T47D (cell line): ENCODE measurements at regions not wholly inside any gene's neighbourhood (a gene's known extent, or its start where the extent isn't known, plus 50 kb on each side); places are given as distances from the start of the nearest gene placed in this dataset.

Experiments used
- DNase-seq, 2 experiments: peaks; one replicate each; pipeline versions ENCODE4 v3.0.0 to v3.0.0-alpha.2; 2011 to 2012; ENCODE audit warnings: low read depth in 1 of 2, low spot score in 1 of 2
- JUND ChIP-seq: IDR thresholded peaks from 2 replicates; pipeline ENCODE4 v1.6.1; 2012; ENCODE audit warnings: low read depth
- in situ Hi-C: cut with HindIII; loops from 2 replicates; pipeline ENCODE4 v1.10.0; 2016; ENCODE audit warnings: low sequenced_read_pairs, low pct_unique_long_range_greater_than_20kb

- in situ Hi-C loops: no loop called here
- DNase-seq: no peak
- no peak for TF ChIP-seq JUND
These were observed 297.9 kb upstream of the NFE2L3 start for GRCh38 chr7:25854059-25854458.

GRCh38 chr7:25854608-25855497 is 297.1 kb upstream of the NFE2L3 start:
- in situ Hi-C loops: no loop called here
- peak; percentile 98 to 100 for DNase-seq
- no peak for TF ChIP-seq JUND

GRCh38 chr7:25855854-25856782 is 295.9 kb upstream of the NFE2L3 start:
- no peak for DNase-seq
- in situ Hi-C loops: no loop called here
- no peak for TF ChIP-seq JUND

GRCh38 chr7:25857376-25858067 is 294.5 kb upstream of the NFE2L3 start:
- TF ChIP-seq JUND: no peak
- in situ Hi-C loops: no loop called here
- no peak for DNase-seq

- TF ChIP-seq JUND: no peak
- in situ Hi-C loops: no loop called here
- DNase-seq: no peak
These were observed 293.8 kb upstream of the NFE2L3 start for GRCh38 chr7:25858200-25858524.

GRCh38 chr7:25858525-25859411 is 293.2 kb upstream of the NFE2L3 start:
- in situ Hi-C loops: no loop called here
- TF ChIP-seq JUND: no peak
- no peak for DNase-seq

- no peak for DNase-seq
- TF ChIP-seq JUND: no peak
- in situ Hi-C loops: no loop called here
These were observed 292.4 kb upstream of the NFE2L3 start for GRCh38 chr7:25859412-25860274.

- DNase-seq: no peak
- TF ChIP-seq JUND: no peak
- in situ Hi-C loops: no loop called here
These were observed 291.5 kb upstream of the NFE2L3 start for GRCh38 chr7:25860275-25861163.

GRCh38 chr7:25861164-25861496 is 290.9 kb upstream of the NFE2L3 start:
- DNase-seq: no peak
- no peak for TF ChIP-seq JUND
- in situ Hi-C loops: no loop called here

GRCh38 chr7:25861601-25862260 is 290.3 kb upstream of the NFE2L3 start:
- no peak for DNase-seq
- no peak for TF ChIP-seq JUND
- in situ Hi-C loops: no loop called here
